Fibroblast of the aortic adventitia (primary cell): ENCODE measurements at regions not wholly inside any gene's neighbourhood (a gene's known extent, or its start where the extent isn't known, plus 50 kb on each side); places are given as distances from the start of the nearest gene placed in this dataset.
"Not testable (repeated sequence)": the region's sequence is repeated elsewhere in the genome, so short reads cannot be mapped to it uniquely, and the experiment has no call there.

Experiments
- DNase-seq: peaks from one replicate; pipeline ENCODE4 v3.0.0-alpha.2; 2010; ENCODE audit warnings: low read depth
- H3K4me3 ChIP-seq: 2 replicates; pipeline ENCODE4 v1.5.1; 2011; ENCODE audit warnings: low read depth, mild to moderate bottlenecking, control low read depth, low read length, moderate library complexity
- CTCF ChIP-seq: IDR thresholded peaks from 2 replicates; pipeline ENCODE4 v1.5.1; 2011; ENCODE audit warnings: mild to moderate bottlenecking, low read length, control low read depth, inconsistent platforms; ENCODE audit not compliant: insufficient read depth

- TF ChIP-seq CTCF, result no peak
- no peak for DNase-seq
- H3K4me3 ChIP-seq, result no peak overlapping the region
Measured at GRCh38 chr3:20450611-20451010, 264.6 kb upstream of the SGO1 start.

- H3K4me3 ChIP-seq, result no peak overlapping the region
- no peak for DNase-seq
- TF ChIP-seq CTCF, result no peak
Measured at GRCh38 chr3:20442846-20443245, 256.8 kb upstream of the SGO1 start.

GRCh38 chr3:20427268-20427667 lies 241.3 kb upstream of the SGO1 start:
- not testable (repeated sequence) for DNase-seq, H3K4me3 ChIP-seq

- TF ChIP-seq CTCF, result no peak
- no peak for DNase-seq
- no peak overlapping the region for H3K4me3 ChIP-seq
Measured at GRCh38 chr3:20425138-20425537, 239.1 kb upstream of the SGO1 start.

- TF ChIP-seq CTCF, result no peak
- DNase-seq, result no peak
- no peak overlapping the region for H3K4me3 ChIP-seq
Measured at GRCh38 chr3:20424086-20424485, 238.1 kb upstream of the SGO1 start.

GRCh38 chr3:20422391-20422790 lies 236.4 kb upstream of the SGO1 start:
- H3K4me3 ChIP-seq, result no peak overlapping the region
- no peak for TF ChIP-seq CTCF
- no peak for DNase-seq

- TF ChIP-seq CTCF, result no peak
Measured at GRCh38 chr3:20417388-20418108, 231.5 kb upstream of the SGO1 start.

More at GRCh38 chr3:20417388-20418108, 231.5 kb upstream of the SGO1 start:
- H3K4me3 ChIP-seq, result no peak overlapping the region
- DNase-seq, result no peak
